Parathyroid adenoma (tissue), 2 donors: ENCODE measurements at regions not wholly inside any gene's neighbourhood (a gene's known extent, or its start where the extent isn't known, plus 50 kb on each side); places are given as distances from the start of the nearest gene placed in this dataset.

Source experiments
- H2AFZ ChIP-seq: fragments of 300-600 bp; sonication (generic); one replicate; pipeline ENCODE4 v1.7.0; 2017; ENCODE audit warnings: antibody characterized with exemption, mild to moderate bottlenecking
- H3K27ac ChIP-seq: fragments of 300-600 bp; sonication (generic); one replicate; pipeline ENCODE4 v1.7.0; 2017
- H3K27me3 ChIP-seq: fragments of 300-600 bp; sonication (generic); one replicate; pipeline ENCODE4 v1.7.0; 2017; ENCODE audit warnings: low read length; ENCODE audit not compliant: control insufficient read depth, insufficient read depth
- H3K36me3 ChIP-seq: fragments of 300-600 bp; sonication (generic); one replicate; pipeline ENCODE4 v1.7.0; 2017; ENCODE audit warnings: low read length; ENCODE audit not compliant: control insufficient read depth, insufficient read depth
- H3K4me1 ChIP-seq: fragments of 300-600 bp; sonication (generic); one replicate; pipeline ENCODE4 v1.7.0; 2017; ENCODE audit warnings: control low read depth
- H3K4me2 ChIP-seq: fragments of 300-600 bp; sonication (generic); one replicate; pipeline ENCODE4 v1.7.0; 2017; ENCODE audit warnings: low read length
- H3K4me3 ChIP-seq: fragments of 300-600 bp; sonication (generic); one replicate; pipeline ENCODE4 v1.7.0; 2017; ENCODE audit warnings: low read depth, low read length
- H3K79me2 ChIP-seq: fragments of 300-600 bp; sonication (generic); one replicate; pipeline ENCODE4 v1.7.0; 2017; ENCODE audit warnings: control low read depth
- H3K9ac ChIP-seq: fragments of 300-600 bp; sonication (generic); one replicate; pipeline ENCODE4 v1.7.0; 2017; ENCODE audit warnings: mild to moderate bottlenecking
- H3K9me3 ChIP-seq: fragments of 300-600 bp; sonication (generic); one replicate; pipeline ENCODE4 v1.7.0; 2017; ENCODE audit warnings: low read length; ENCODE audit not compliant: control insufficient read depth
- TF ChIP-seq, protein P1 (sequence below): fragments of 300-600 bp; sonication (generic); IDR thresholded peaks from one replicate; pipeline ENCODE4 v1.7.0; 2017; ENCODE audit warnings: antibody characterized with exemption, mild to moderate bottlenecking
- donor health status: primary hyperparathyroidism.

GRCh38 chr2:187054501-187055319 lies 205.7 kb upstream of the ZSWIM2 start:
- TF ChIP-seq, protein P1, sequence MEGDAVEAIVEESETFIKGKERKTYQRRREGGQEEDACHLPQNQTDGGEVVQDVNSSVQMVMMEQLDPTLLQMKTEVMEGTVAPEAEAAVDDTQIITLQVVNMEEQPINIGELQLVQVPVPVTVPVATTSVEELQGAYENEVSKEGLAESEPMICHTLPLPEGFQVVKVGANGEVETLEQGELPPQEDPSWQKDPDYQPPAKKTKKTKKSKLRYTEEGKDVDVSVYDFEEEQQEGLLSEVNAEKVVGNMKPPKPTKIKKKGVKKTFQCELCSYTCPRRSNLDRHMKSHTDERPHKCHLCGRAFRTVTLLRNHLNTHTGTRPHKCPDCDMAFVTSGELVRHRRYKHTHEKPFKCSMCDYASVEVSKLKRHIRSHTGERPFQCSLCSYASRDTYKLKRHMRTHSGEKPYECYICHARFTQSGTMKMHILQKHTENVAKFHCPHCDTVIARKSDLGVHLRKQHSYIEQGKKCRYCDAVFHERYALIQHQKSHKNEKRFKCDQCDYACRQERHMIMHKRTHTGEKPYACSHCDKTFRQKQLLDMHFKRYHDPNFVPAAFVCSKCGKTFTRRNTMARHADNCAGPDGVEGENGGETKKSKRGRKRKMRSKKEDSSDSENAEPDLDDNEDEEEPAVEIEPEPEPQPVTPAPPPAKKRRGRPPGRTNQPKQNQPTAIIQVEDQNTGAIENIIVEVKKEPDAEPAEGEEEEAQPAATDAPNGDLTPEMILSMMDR, result no peak
- no peak overlapping the region for H3K27ac ChIP-seq
- no peaks in the 10 kb centered on the region for H3K4me1 ChIP-seq
- H3K9me3 ChIP-seq, result no peaks in the 10 kb centered on the region
- no peak overlapping the region for H3K4me3 ChIP-seq
- H3K4me2 ChIP-seq, result no peak overlapping the region
- no peak overlapping the region for H2AFZ ChIP-seq
- no peaks in the 10 kb centered on the region for H3K36me3 ChIP-seq
- no peaks in the 10 kb centered on the region for H3K27me3 ChIP-seq
- H3K9ac ChIP-seq, result no peak overlapping the region
- no peaks in the 10 kb centered on the region for H3K79me2 ChIP-seq

DNA sequence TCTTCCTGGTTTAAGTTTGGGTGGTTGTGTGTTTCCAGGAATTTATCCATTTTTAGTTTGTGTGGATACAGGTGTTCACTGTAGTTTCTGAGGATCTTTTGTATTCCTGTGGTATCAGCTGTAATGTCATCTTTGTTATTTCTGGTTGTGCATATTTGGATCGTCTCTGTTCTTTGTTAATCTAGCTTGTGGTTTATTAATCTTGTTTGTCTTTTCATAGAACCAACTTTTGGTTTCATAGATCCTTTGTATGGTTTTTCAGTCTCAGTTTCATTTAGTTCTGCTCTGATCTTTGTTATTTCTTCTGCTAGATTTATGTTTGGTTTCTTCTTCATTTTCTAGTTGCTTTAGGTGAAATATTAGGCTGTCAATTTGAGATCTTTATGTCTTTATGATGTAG lies 202.4 kb upstream of the ZSWIM2 start:
- H3K36me3 ChIP-seq, result no peaks in the 10 kb centered on the region
- TF ChIP-seq, protein P1, result no peak
- H3K4me1 ChIP-seq, result no peaks in the 10 kb centered on the region

GRCh38 chr2:187050409-187050998 lies 201.5 kb upstream of the ZSWIM2 start:
- H3K27ac ChIP-seq, result no peak overlapping the region

More for the DNA sequence above, 202.4 kb upstream of the ZSWIM2 start:
- Histone ChIP-seq H3K4me2 (no peak overlapping the region), H3K79me2 (no peaks in the 10 kb centered on the region), H3K27me3 (no peaks in the 10 kb centered on the region), H3K9me3 (no peaks in the 10 kb centered on the region), H2AFZ (no peak overlapping the region), H3K9ac (no peak overlapping the region), H3K27ac (no peak overlapping the region), H3K4me3 (no peak overlapping the region)

GRCh38 chr2:187037310-187037709 lies 188.3 kb upstream of the ZSWIM2 start:
- H3K9ac ChIP-seq, result no peak overlapping the region
- no peaks in the 10 kb centered on the region for H3K27me3 ChIP-seq
- no peak overlapping the region for H3K4me3 ChIP-seq
- no peaks in the 10 kb centered on the region for H3K36me3 ChIP-seq
- TF ChIP-seq, protein P1, result no peak
- H3K27ac ChIP-seq, result no peak overlapping the region
- no peaks in the 10 kb centered on the region for H3K79me2 ChIP-seq
- H3K4me2 ChIP-seq, result no peak overlapping the region
- no peaks in the 10 kb centered on the region for H3K9me3 ChIP-seq
- H3K4me1 ChIP-seq, result no peaks in the 10 kb centered on the region
- no peak overlapping the region for H2AFZ ChIP-seq

More at GRCh38 chr2:187050409-187050998, 201.5 kb upstream of the ZSWIM2 start:
- Histone ChIP-seq H3K9me3 (no peaks in the 10 kb centered on the region), H3K9ac (no peak overlapping the region), H3K4me1 (no peaks in the 10 kb centered on the region), H3K4me3 (no peak overlapping the region), H2AFZ (no peak overlapping the region), H3K4me2 (no peak overlapping the region), H3K27me3 (no peaks in the 10 kb centered on the region), H3K79me2 (no peaks in the 10 kb centered on the region), H3K36me3 (no peaks in the 10 kb centered on the region)
- TF ChIP-seq, protein P1, result no peak
